ENCODE measurements at regions not wholly inside any gene's neighbourhood (a gene's known extent, or its start where the extent isn't known, plus 50 kb on each side); places are given as distances from the start of the nearest gene placed in this dataset.
"Not testable (repeated sequence)": the region's sequence is repeated elsewhere in the genome, so short reads cannot be mapped to it uniquely, and the experiment has no call there.

DNA sequence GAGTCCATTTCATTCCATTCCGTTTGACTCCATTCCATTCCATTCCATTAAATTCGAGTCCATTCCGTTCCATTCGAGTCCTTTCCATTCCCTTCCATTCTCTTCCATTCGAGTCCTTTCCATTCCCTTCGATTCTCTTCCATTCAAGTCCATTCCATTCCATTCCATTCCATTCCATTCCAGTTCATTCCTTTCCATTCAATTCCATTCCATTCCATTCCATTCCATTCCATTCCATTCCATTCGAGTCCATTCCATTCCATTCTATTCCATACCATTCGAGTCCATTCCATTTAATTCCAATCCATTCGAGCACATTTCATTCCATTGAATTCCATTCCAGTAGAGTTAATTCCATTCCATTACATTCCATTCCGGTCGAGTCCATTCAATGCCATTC is 1130.9 kb downstream of the RPIA start:
- TF ChIP-seq, protein P1, sequence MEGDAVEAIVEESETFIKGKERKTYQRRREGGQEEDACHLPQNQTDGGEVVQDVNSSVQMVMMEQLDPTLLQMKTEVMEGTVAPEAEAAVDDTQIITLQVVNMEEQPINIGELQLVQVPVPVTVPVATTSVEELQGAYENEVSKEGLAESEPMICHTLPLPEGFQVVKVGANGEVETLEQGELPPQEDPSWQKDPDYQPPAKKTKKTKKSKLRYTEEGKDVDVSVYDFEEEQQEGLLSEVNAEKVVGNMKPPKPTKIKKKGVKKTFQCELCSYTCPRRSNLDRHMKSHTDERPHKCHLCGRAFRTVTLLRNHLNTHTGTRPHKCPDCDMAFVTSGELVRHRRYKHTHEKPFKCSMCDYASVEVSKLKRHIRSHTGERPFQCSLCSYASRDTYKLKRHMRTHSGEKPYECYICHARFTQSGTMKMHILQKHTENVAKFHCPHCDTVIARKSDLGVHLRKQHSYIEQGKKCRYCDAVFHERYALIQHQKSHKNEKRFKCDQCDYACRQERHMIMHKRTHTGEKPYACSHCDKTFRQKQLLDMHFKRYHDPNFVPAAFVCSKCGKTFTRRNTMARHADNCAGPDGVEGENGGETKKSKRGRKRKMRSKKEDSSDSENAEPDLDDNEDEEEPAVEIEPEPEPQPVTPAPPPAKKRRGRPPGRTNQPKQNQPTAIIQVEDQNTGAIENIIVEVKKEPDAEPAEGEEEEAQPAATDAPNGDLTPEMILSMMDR (IDR thresholded peaks at IDR 0.05 in 8 of 11, conservative IDR thresholded peaks at IDR 0.05 in 3 of 11), result not testable (repeated sequence)
- not testable (repeated sequence) for TF ChIP-seq POLR2A, POLR2AphosphoS5 (IDR thresholded peaks at IDR 0.05)
